Ishikawa (cell line): ENCODE measurements at regions not wholly inside any gene's neighbourhood (a gene's known extent, or its start where the extent isn't known, plus 50 kb on each side); places are given as distances from the start of the nearest gene placed in this dataset.

Experiments
- CREB1 ChIP-seq: IDR thresholded peaks from 2 replicates; pipeline ENCODE4 v1.6.1; 2012; ENCODE audit warnings: low read depth
- EGR1 ChIP-seq: IDR thresholded peaks from 2 replicates; pipeline ENCODE4 v1.6.1; 2012
- EP300 ChIP-seq: IDR thresholded peaks from 2 replicates; pipeline ENCODE4 v1.6.1; 2012; ENCODE audit warnings: borderline replicate concordance
- FOXM1 ChIP-seq: IDR thresholded peaks from 2 replicates; pipeline ENCODE4 v1.6.1; 2012; ENCODE audit warnings: low read depth, borderline replicate concordance
- NFIC ChIP-seq: IDR thresholded peaks from 2 replicates; pipeline ENCODE4 v1.6.1; 2012
- RAD21 ChIP-seq: IDR thresholded peaks from 2 replicates; pipeline ENCODE4 v1.6.1; 2012; ENCODE audit warnings: low read depth
- TAF1 ChIP-seq: IDR thresholded peaks from 2 replicates; pipeline ENCODE4 v1.6.1; 2012; ENCODE audit warnings: low read depth, mild to moderate bottlenecking
- TCF12 ChIP-seq: IDR thresholded peaks from 2 replicates; pipeline ENCODE4 v1.6.1; 2012; ENCODE audit warnings: low read depth
- TEAD4 ChIP-seq: IDR thresholded peaks from 2 replicates; pipeline ENCODE4 v1.6.1; 2012
- YY1 ChIP-seq: IDR thresholded peaks from 2 replicates; pipeline ENCODE4 v1.6.1; 2012; ENCODE audit warnings: low read depth
- ZBTB7A ChIP-seq: IDR thresholded peaks from 2 replicates; pipeline ENCODE4 v1.6.1; 2012; ENCODE audit warnings: low read depth
- TF ChIP-seq, protein P1 (sequence below): IDR thresholded peaks from 2 replicates; pipeline ENCODE4 v1.6.1; 2012; ENCODE audit warnings: low read depth, mild to moderate bottlenecking

DNA sequence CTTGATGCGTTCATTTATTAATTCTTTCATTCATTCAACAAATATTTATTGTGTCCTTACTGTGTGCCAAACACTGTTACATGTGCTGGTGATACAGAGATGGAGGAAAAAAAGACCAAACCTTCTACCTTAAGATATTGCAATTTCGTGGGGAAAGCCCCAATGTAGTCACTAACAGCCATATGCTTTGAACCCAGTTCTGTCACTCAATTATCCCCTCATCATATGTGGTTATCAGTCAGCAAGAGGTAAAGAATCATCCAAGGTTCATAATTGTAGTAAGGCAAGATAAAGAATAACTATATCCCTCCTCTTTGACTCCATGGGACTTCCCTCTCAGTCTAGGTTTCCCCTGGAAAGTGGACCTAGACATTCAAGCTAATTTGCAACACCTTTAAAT is 1185.6 kb upstream of the CELF4 start:
- TF ChIP-seq RAD21, result no peak
- TF ChIP-seq EP300, result no peak
- no peak for TF ChIP-seq ZBTB7A
- no peak for TF ChIP-seq TAF1
- no peak for TF ChIP-seq YY1
- TF ChIP-seq FOXM1, result no peak
- no peak for TF ChIP-seq CREB1
- TF ChIP-seq NFIC, result no peak
- TF ChIP-seq TCF12, result no peak
- TF ChIP-seq, protein P1, sequence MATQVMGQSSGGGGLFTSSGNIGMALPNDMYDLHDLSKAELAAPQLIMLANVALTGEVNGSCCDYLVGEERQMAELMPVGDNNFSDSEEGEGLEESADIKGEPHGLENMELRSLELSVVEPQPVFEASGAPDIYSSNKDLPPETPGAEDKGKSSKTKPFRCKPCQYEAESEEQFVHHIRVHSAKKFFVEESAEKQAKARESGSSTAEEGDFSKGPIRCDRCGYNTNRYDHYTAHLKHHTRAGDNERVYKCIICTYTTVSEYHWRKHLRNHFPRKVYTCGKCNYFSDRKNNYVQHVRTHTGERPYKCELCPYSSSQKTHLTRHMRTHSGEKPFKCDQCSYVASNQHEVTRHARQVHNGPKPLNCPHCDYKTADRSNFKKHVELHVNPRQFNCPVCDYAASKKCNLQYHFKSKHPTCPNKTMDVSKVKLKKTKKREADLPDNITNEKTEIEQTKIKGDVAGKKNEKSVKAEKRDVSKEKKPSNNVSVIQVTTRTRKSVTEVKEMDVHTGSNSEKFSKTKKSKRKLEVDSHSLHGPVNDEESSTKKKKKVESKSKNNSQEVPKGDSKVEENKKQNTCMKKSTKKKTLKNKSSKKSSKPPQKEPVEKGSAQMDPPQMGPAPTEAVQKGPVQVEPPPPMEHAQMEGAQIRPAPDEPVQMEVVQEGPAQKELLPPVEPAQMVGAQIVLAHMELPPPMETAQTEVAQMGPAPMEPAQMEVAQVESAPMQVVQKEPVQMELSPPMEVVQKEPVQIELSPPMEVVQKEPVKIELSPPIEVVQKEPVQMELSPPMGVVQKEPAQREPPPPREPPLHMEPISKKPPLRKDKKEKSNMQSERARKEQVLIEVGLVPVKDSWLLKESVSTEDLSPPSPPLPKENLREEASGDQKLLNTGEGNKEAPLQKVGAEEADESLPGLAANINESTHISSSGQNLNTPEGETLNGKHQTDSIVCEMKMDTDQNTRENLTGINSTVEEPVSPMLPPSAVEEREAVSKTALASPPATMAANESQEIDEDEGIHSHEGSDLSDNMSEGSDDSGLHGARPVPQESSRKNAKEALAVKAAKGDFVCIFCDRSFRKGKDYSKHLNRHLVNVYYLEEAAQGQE, result no peak
- TF ChIP-seq TEAD4, result no peak
- no peak for TF ChIP-seq EGR1
